Keratinocyte (primary cell): ENCODE measurements at regions not wholly inside any gene's neighbourhood (a gene's known extent, or its start where the extent isn't known, plus 50 kb on each side); places are given as distances from the start of the nearest gene placed in this dataset.

Experiments
- DNase-seq: peaks from one replicate; pipeline ENCODE4 v3.0.0-alpha.2; 2011; ENCODE audit warnings: low read depth, missing footprints, low spot score
- FAIRE-seq: peaks from 2 replicates; lab custom pipeline; 2011; peaks lifted over from hg19 to GRCh38; lab: Jason Lieb, UNC
- H2AFZ ChIP-seq: 2 replicates; pipeline ENCODE4 v1.6.0; 2012; ENCODE audit warnings: low read length, control low read depth, inconsistent platforms; ENCODE audit not compliant: control insufficient read depth
- H3K27ac ChIP-seq: 2 replicates; pipeline ENCODE4 v1.5.1; 2011; ENCODE audit warnings: low read length; ENCODE audit not compliant: control insufficient read depth, insufficient read depth
- H3K27me3 ChIP-seq: 3 replicates; pipeline ENCODE4 v1.6.0; 2011; ENCODE audit warnings: low read length; ENCODE audit not compliant: control insufficient read depth, insufficient read depth; ENCODE audit errors: extremely low read depth
- H3K36me3 ChIP-seq, 2 experiments: 2 replicates in 1 of 2; 3 replicates in 1 of 2; pipeline ENCODE4 v1.5.1; 2011; ENCODE audit warnings: low read length in 2 of 2, mild to moderate bottlenecking in 1 of 2; ENCODE audit not compliant: control insufficient read depth in 2 of 2, insufficient read depth in 2 of 2; ENCODE audit errors: extremely low read depth in 1 of 2
- H3K4me1 ChIP-seq: 3 replicates; pipeline ENCODE4 v1.5.1; 2011; ENCODE audit warnings: low read length; ENCODE audit not compliant: control insufficient read depth, insufficient read depth; ENCODE audit errors: extremely low read depth
- H3K4me2 ChIP-seq: 3 replicates; pipeline ENCODE4 v1.6.0; 2011; ENCODE audit warnings: low read depth, low read length; ENCODE audit not compliant: control insufficient read depth, insufficient read depth; ENCODE audit errors: extremely low read depth
- H3K4me3 ChIP-seq, 3 experiments: fragments of 200-600 bp in 1 of 3; sonication (generic) in 1 of 3; 2 replicates in 2 of 3; 3 replicates in 1 of 3; pipeline ENCODE4 v1.5.1; 2011 to 2016; ENCODE audit warnings: low read length in 3 of 3, mild to moderate bottlenecking in 3 of 3, control low read depth in 2 of 3, inconsistent platforms in 1 of 3, low read depth in 1 of 3, mixed read lengths in 1 of 3, mixed run types in 1 of 3, moderate library complexity in 1 of 3; ENCODE audit not compliant: control insufficient read depth in 2 of 3, insufficient read depth in 2 of 3; ENCODE audit errors: extremely low read depth in 1 of 3
- H3K79me2 ChIP-seq: 2 replicates; pipeline ENCODE4 v1.6.0; 2012; ENCODE audit warnings: low read length; ENCODE audit not compliant: control insufficient read depth, insufficient read depth
- H3K9ac ChIP-seq: 3 replicates; pipeline ENCODE4 v1.6.0; 2011; ENCODE audit warnings: low read length; ENCODE audit not compliant: control insufficient read depth, insufficient read depth; ENCODE audit errors: extremely low read depth
- H3K9me1 ChIP-seq: 3 replicates; pipeline ENCODE4 v1.6.0; 2011; ENCODE audit warnings: low read length; ENCODE audit not compliant: control insufficient read depth, insufficient read depth; ENCODE audit errors: extremely low read depth
- H3K9me3 ChIP-seq: 2 replicates; pipeline ENCODE4 v1.5.1; 2012; ENCODE audit warnings: low read depth, low read length; ENCODE audit not compliant: control insufficient read depth
- H4K20me1 ChIP-seq: 3 replicates; pipeline ENCODE4 v1.6.0; 2011; ENCODE audit warnings: low read length; ENCODE audit not compliant: control insufficient read depth, insufficient read depth; ENCODE audit errors: extremely low read depth
- CTCF ChIP-seq, 3 experiments: IDR thresholded peaks in 1 of 3; conservative IDR thresholded peaks in 1 of 3; optimal IDR thresholded peaks in 1 of 3; 2 replicates in 2 of 3; 3 replicates in 1 of 3; pipeline versions ENCODE3 to v1.5.1; 2011; ENCODE audit warnings: low read length in 3 of 3, mild to moderate bottlenecking in 3 of 3, moderate library complexity in 2 of 3, control low read depth in 1 of 3, inconsistent platforms in 1 of 3; ENCODE audit not compliant: insufficient read depth in 2 of 3; ENCODE audit errors: extremely low read depth in 1 of 3
- EZH2 ChIP-seq: IDR thresholded peaks from one replicate; pipeline ENCODE4 v1.6.1; 2012; ENCODE audit warnings: inconsistent platforms, mild to moderate bottlenecking, low read length, moderate library complexity
- dilution Hi-C: fragments of 300-500 bp; cut with MboI; formaldehyde crosslinking; loops from one replicate; pipeline ENCODE4 v1.7.0; 2020; ENCODE audit warnings: low sequenced_read_pairs; ENCODE audit not compliant: extremely low pct_ligation_motif_present

- Histone ChIP-seq H3K9ac (no peak overlapping the region), H3K36me3 (no peaks in the 10 kb centered on the region), H3K79me2 (no peaks in the 10 kb centered on the region), H4K20me1 (no peaks in the 10 kb centered on the region), H3K9me3 (no peaks in the 10 kb centered on the region), H3K27ac (no peak overlapping the region), H2AFZ (no peak overlapping the region), H3K4me3 (no peak overlapping the region), H3K9me1 (no peaks in the 10 kb centered on the region), H3K4me1 (peaks cover 9% of the 10 kb centered on the region), H3K27me3 (no peaks in the 10 kb centered on the region), H3K4me2 (peak overlapping the region; percentile 27)
- peak; percentile 15 for DNase-seq
- FAIRE-seq = peak; percentile 78
- dilution Hi-C loops = no loop called here
- no peak for TF ChIP-seq EZH2
- no peak for TF ChIP-seq CTCF (optimal IDR thresholded peaks at IDR 0.05 in 1 of 3, IDR thresholded peaks at IDR 0.05 in 1 of 3, conservative IDR thresholded peaks at IDR 0.05 in 1 of 3; ENCODE audit: extremely low read depth in 1 of 3, insufficient read depth in 2 of 3, low read length in 3 of 3)
These were observed 85.0 kb downstream of the MPP7 start for GRCh38 chr10:28217848-28218247.

- no peaks in the 10 kb centered on the region for H3K79me2 ChIP-seq
- H2AFZ ChIP-seq = no peak overlapping the region
- H3K4me3 ChIP-seq = no peak overlapping the region
- no peak for DNase-seq
- no peaks in the 10 kb centered on the region for H3K9me3 ChIP-seq
- H3K9me1 ChIP-seq = no peaks in the 10 kb centered on the region
- no peaks in the 10 kb centered on the region for H4K20me1 ChIP-seq
- no peaks in the 10 kb centered on the region for H3K36me3 ChIP-seq
- no peak for FAIRE-seq
- H3K27ac ChIP-seq = no peak overlapping the region
- TF ChIP-seq EZH2 (no peak), CTCF (optimal IDR thresholded peaks at IDR 0.05 in 1 of 3, IDR thresholded peaks at IDR 0.05 in 1 of 3, conservative IDR thresholded peaks at IDR 0.05 in 1 of 3; ENCODE audit: extremely low read depth in 1 of 3, insufficient read depth in 2 of 3, low read length in 3 of 3) (no peak)
- no peak overlapping the region for H3K9ac ChIP-seq
- peaks cover 9% of the 10 kb centered on the region for H3K4me1 ChIP-seq
- no peak overlapping the region for H3K4me2 ChIP-seq
- H3K27me3 ChIP-seq = no peaks in the 10 kb centered on the region
- dilution Hi-C loops = no loop called here
These were observed 86.9 kb downstream of the MPP7 start for GRCh38 chr10:28215930-28216329.
